Glutamatergic neuron (in vitro differentiated cells): ENCODE measurements at regions not wholly inside any gene's neighbourhood (a gene's known extent, or its start where the extent isn't known, plus 50 kb on each side); places are given as distances from the start of the nearest gene placed in this dataset.
"Not testable (repeated sequence)": the region's sequence is repeated elsewhere in the genome, so short reads cannot be mapped to it uniquely, and the experiment has no call there.

Experiments
- DNase-seq: peaks from one replicate; pipeline ENCODE4 v3.0.0; 2022
- H3K27ac Mint-ChIP-seq: one replicate; pipeline ENCODE4 v1.8.0; 2020; ENCODE audit warnings: mild to moderate bottlenecking, mixed read lengths, inconsistent platforms; ENCODE audit not compliant: unreplicated experiment
- H3K27me3 Mint-ChIP-seq: one replicate; pipeline ENCODE4 v1.8.0; 2020; ENCODE audit warnings: mild to moderate bottlenecking, moderate library complexity, mixed read lengths, inconsistent platforms; ENCODE audit not compliant: unreplicated experiment
- H3K36me3 Mint-ChIP-seq: one replicate; pipeline ENCODE4 v1.8.0; 2020; ENCODE audit warnings: mild to moderate bottlenecking, mixed read lengths, inconsistent platforms; ENCODE audit not compliant: unreplicated experiment
- H3K4me1 Mint-ChIP-seq: one replicate; pipeline ENCODE4 v1.8.0; 2020; ENCODE audit warnings: mild to moderate bottlenecking, low read depth, mixed read lengths, inconsistent platforms; ENCODE audit not compliant: unreplicated experiment
- H3K4me3 Mint-ChIP-seq: one replicate; pipeline ENCODE4 v1.8.0; 2020; ENCODE audit warnings: mild to moderate bottlenecking, mixed read lengths, inconsistent platforms; ENCODE audit not compliant: unreplicated experiment
- H3K9me3 Mint-ChIP-seq: one replicate; pipeline ENCODE4 v1.8.0; 2020; ENCODE audit warnings: mild to moderate bottlenecking, moderate library complexity, mixed read lengths, inconsistent platforms; ENCODE audit not compliant: unreplicated experiment
- CTCF ChIP-seq: fragments of 200-600 bp; sonication (generic); IDR thresholded peaks from one replicate; pipeline ENCODE4 v1.5.0; 2021; ENCODE audit not compliant: partially characterized antibody, unreplicated experiment

- no peak overlapping the region for H3K27ac Mint-ChIP-seq
- no peak for TF ChIP-seq CTCF
- H3K36me3 Mint-ChIP-seq, result no peaks in the 10 kb centered on the region
- peaks cover 5% of the 10 kb centered on the region for H3K27me3 Mint-ChIP-seq
- no peaks in the 10 kb centered on the region for H3K4me1 Mint-ChIP-seq
- no peak overlapping the region for H3K4me3 Mint-ChIP-seq
- no peak for DNase-seq
- peaks cover 2% of the 10 kb centered on the region for H3K9me3 Mint-ChIP-seq
Measured at GRCh38 chr9:124125651-124125977, 114.0 kb downstream of the LHX2 start.

- peak; percentile 82 for DNase-seq
- Mint-ChIP-seq H3K36me3 (no peaks in the 10 kb centered on the region), H3K27ac (no peak overlapping the region), H3K4me1 (no peaks in the 10 kb centered on the region), H3K4me3 (no peak overlapping the region), H3K27me3 (peaks cover 6% of the 10 kb centered on the region), H3K9me3 (peaks cover 4% of the 10 kb centered on the region)
- peak; percentile 100 for TF ChIP-seq CTCF
Measured at GRCh38 chr9:124126648-124127646, 115.4 kb downstream of the LHX2 start.

- TF ChIP-seq CTCF, result no peak
- H3K9me3 Mint-ChIP-seq, result peaks cover 4% of the 10 kb centered on the region
- no peak for DNase-seq
- H3K4me1 Mint-ChIP-seq, result no peaks in the 10 kb centered on the region
- no peaks in the 10 kb centered on the region for H3K36me3 Mint-ChIP-seq
- no peak overlapping the region for H3K4me3 Mint-ChIP-seq
- peaks cover 4% of the 10 kb centered on the region for H3K27me3 Mint-ChIP-seq
- H3K27ac Mint-ChIP-seq, result no peak overlapping the region
Measured at GRCh38 chr9:124128568-124129166, 117.1 kb downstream of the LHX2 start.

GRCh38 chr9:124130277-124131075 lies 118.9 kb downstream of the LHX2 start:
- no peak for DNase-seq
- H3K9me3 Mint-ChIP-seq, result peaks cover 2% of the 10 kb centered on the region
- no peak overlapping the region for H3K27ac Mint-ChIP-seq
- H3K4me3 Mint-ChIP-seq, result no peak overlapping the region
- TF ChIP-seq CTCF, result no peak
- H3K4me1 Mint-ChIP-seq, result no peaks in the 10 kb centered on the region
- peaks cover 5% of the 10 kb centered on the region for H3K27me3 Mint-ChIP-seq
- H3K36me3 Mint-ChIP-seq, result no peaks in the 10 kb centered on the region

- not testable (repeated sequence) for DNase-seq, H3K4me3 Mint-ChIP-seq, H3K27me3 Mint-ChIP-seq, H3K27ac Mint-ChIP-seq, H3K9me3 Mint-ChIP-seq, H3K4me1 Mint-ChIP-seq, H3K36me3 Mint-ChIP-seq
Measured at GRCh38 chr9:124131518-124131917, 120.0 kb downstream of the LHX2 start.
